ENCODE measurements at regions not wholly inside any gene's neighbourhood (a gene's known extent, or its start where the extent isn't known, plus 50 kb on each side); places are given as distances from the start of the nearest gene placed in this dataset.

DNA sequence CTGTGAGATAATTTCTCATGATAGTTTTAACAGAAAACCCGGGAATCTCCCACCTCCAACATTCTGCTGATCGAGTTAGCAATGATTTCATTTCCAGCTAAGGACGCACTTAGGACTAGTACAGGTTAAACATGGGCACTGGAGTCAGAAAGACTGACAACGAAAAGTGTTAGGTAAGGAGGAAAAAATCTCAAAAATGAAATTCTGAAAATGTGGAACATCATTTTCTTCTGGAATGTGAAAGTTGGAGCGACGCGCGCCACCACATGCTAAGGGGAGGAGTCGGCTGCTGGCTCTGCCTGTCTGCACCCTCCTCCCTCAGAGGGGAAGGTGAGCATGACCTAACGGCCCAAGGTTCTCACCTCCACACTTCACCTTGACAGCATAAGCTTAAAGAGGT, 221.6 kb upstream of the KCNG1 start:
- TF ChIP-seq, protein P1, sequence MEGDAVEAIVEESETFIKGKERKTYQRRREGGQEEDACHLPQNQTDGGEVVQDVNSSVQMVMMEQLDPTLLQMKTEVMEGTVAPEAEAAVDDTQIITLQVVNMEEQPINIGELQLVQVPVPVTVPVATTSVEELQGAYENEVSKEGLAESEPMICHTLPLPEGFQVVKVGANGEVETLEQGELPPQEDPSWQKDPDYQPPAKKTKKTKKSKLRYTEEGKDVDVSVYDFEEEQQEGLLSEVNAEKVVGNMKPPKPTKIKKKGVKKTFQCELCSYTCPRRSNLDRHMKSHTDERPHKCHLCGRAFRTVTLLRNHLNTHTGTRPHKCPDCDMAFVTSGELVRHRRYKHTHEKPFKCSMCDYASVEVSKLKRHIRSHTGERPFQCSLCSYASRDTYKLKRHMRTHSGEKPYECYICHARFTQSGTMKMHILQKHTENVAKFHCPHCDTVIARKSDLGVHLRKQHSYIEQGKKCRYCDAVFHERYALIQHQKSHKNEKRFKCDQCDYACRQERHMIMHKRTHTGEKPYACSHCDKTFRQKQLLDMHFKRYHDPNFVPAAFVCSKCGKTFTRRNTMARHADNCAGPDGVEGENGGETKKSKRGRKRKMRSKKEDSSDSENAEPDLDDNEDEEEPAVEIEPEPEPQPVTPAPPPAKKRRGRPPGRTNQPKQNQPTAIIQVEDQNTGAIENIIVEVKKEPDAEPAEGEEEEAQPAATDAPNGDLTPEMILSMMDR (IDR thresholded peaks at IDR 0.05), result no peak
- no peak for TF ChIP-seq EZH2 (IDR thresholded peaks at IDR 0.05)
